OCI-LY7 (cell line): ENCODE measurements at regions not wholly inside any gene's neighbourhood (a gene's known extent, or its start where the extent isn't known, plus 50 kb on each side); places are given as distances from the start of the nearest gene placed in this dataset.

Source experiments
- BruUV-seq: library from RNA; stranded (reverse); fragments of 400-500 nt; replicated peaks from 2 replicates; lab custom pipeline; 2021; lab: Mats Ljungman, UMichigan
- CTCF ChIA-PET: fragments of 300-600 bp; sonication (Branson Sonifier 250); formaldehyde crosslinking; loops from one replicate; lab custom pipeline; 2022; ENCODE audit warnings: antibody characterized with exemption; ENCODE audit not compliant: unreplicated experiment; lab: Charles Lee
- POLR2A ChIA-PET: fragments of 300-600 bp; sonication (Branson Sonifier 250); formaldehyde crosslinking; loops from one replicate; lab custom pipeline; 2022; ENCODE audit warnings: antibody characterized with exemption; lab: Charles Lee
- DNase-seq: peaks from one replicate; pipeline ENCODE4 v3.0.0-alpha.2; 2015; ENCODE audit warnings: low spot score
- H2AFZ ChIP-seq: fragments of 200-600 bp; sonication (generic), shearing (Covaris generic); 2 replicates; pipeline ENCODE4 v1.6.1; 2014; ENCODE audit warnings: mild to moderate bottlenecking, antibody characterized with exemption, low read length, moderate library complexity
- H3K27ac ChIP-seq: fragments of 200-600 bp; sonication (generic); 2 replicates; pipeline ENCODE4 v1.5.1; 2014; ENCODE audit warnings: mixed run types, low read depth, mild to moderate bottlenecking, moderate library complexity, low read length, inconsistent platforms; ENCODE audit not compliant: poor library complexity, severe bottlenecking
- H3K36me3 ChIP-seq: fragments of 200-600 bp; sonication (generic); 2 replicates; pipeline ENCODE4 v1.6.1; 2014; ENCODE audit warnings: mild to moderate bottlenecking, antibody characterized with exemption, low read length, moderate library complexity, mixed read lengths; ENCODE audit not compliant: insufficient read depth
- H3K4me1 ChIP-seq: fragments of 200-600 bp; sonication (generic); 2 replicates; pipeline ENCODE4 v1.5.1; 2014; ENCODE audit warnings: mild to moderate bottlenecking, low read length; ENCODE audit not compliant: insufficient read depth, poor library complexity, severe bottlenecking
- H3K4me2 ChIP-seq: fragments of 200-600 bp; sonication (generic); 2 replicates; pipeline ENCODE4 v1.6.1; 2014; ENCODE audit warnings: mild to moderate bottlenecking, low read length
- H3K4me3 ChIP-seq: fragments of 200-600 bp; sonication (generic); 2 replicates; pipeline ENCODE4 v1.5.1; 2014; ENCODE audit warnings: mild to moderate bottlenecking, low read depth, low read length; ENCODE audit not compliant: poor library complexity, severe bottlenecking
- H3K79me2 ChIP-seq: fragments of 200-600 bp; sonication (generic); 2 replicates; pipeline ENCODE4 v1.6.1; 2016; ENCODE audit warnings: low read depth, mild to moderate bottlenecking, low read length, moderate library complexity, mixed read lengths; ENCODE audit not compliant: insufficient read depth
- H3K9me2 ChIP-seq: fragments of 200-600 bp; sonication (generic); 2 replicates; pipeline ENCODE4 v1.6.1; 2016; ENCODE audit warnings: mild to moderate bottlenecking, low read length, mixed read lengths; ENCODE audit not compliant: insufficient read depth
- H3K9me3 ChIP-seq: fragments of 200-600 bp; sonication (generic); 2 replicates; pipeline ENCODE4 v1.6.1; 2014; ENCODE audit warnings: mild to moderate bottlenecking, mixed run types, low read length, mixed read lengths
- H4K20me1 ChIP-seq: fragments of 200-600 bp; sonication (generic); 2 replicates; pipeline ENCODE4 v1.6.1; 2014; ENCODE audit warnings: mild to moderate bottlenecking, antibody characterized with exemption, low read length, moderate library complexity, mixed read lengths; ENCODE audit not compliant: insufficient read depth
- CTCF ChIP-seq: fragments of 200-600 bp; sonication (generic); conservative IDR thresholded peaks from 2 replicates; pipeline ENCODE4 v1.5.1; 2014; ENCODE audit warnings: mild to moderate bottlenecking, antibody characterized with exemption, low read length, moderate library complexity, mixed read lengths
- EZH2phosphoT487 ChIP-seq: fragments of 200-600 bp; sonication (generic); IDR thresholded peaks from 2 replicates; pipeline ENCODE4 v1.6.1; 2018; ENCODE audit warnings: low read depth, borderline replicate concordance, mild to moderate bottlenecking, mixed run types, antibody characterized with exemption, low read length, moderate library complexity, mixed read lengths
- intact Hi-C: fragments of 100-400 bp; cut with micrococcal nuclease; formaldehyde crosslinking; loops from one replicate; pipeline ENCODE4 v1.10.0; 2022; ENCODE audit not compliant: unreplicated experiment

- H4K20me1 ChIP-seq: no peaks in the 10 kb centered on the region
- H3K9me3 ChIP-seq: no peaks in the 10 kb centered on the region
- H3K27ac ChIP-seq: no peak overlapping the region
- H3K79me2 ChIP-seq: no peaks in the 10 kb centered on the region
- POLR2A ChIA-PET: no interaction called here
- no TSS peak for BruUV-seq
- intact Hi-C loops: no loop called here
- no peak for TF ChIP-seq CTCF
- H3K9me2 ChIP-seq: no peaks in the 10 kb centered on the region
- CTCF ChIA-PET: no interaction called here
- no peak overlapping the region for H3K4me3 ChIP-seq
- no peak overlapping the region for H2AFZ ChIP-seq
- no peaks in the 10 kb centered on the region for H3K4me1 ChIP-seq
- no peaks in the 10 kb centered on the region for H3K36me3 ChIP-seq
- H3K4me2 ChIP-seq: no peak overlapping the region
- DNase-seq: no peak
These were observed 301.1 kb downstream of the IRS2 start for GRCh38 chr13:109485136-109485794.

GRCh38 chr13:109483284-109483683 lies 303.1 kb downstream of the IRS2 start:
- H3K79me2 ChIP-seq: no peaks in the 10 kb centered on the region
- H3K27ac ChIP-seq: no peak overlapping the region
- H3K4me3 ChIP-seq: no peak overlapping the region
- no peaks in the 10 kb centered on the region for H3K9me2 ChIP-seq
- no peaks in the 10 kb centered on the region for H4K20me1 ChIP-seq
- no TSS peak for BruUV-seq
- no peaks in the 10 kb centered on the region for H3K36me3 ChIP-seq
- TF ChIP-seq EZH2phosphoT487 (no peak), CTCF (no peak)
- no peak overlapping the region for H2AFZ ChIP-seq
- POLR2A ChIA-PET: no interaction called here
- CTCF ChIA-PET: no interaction called here
- no peak overlapping the region for H3K4me2 ChIP-seq
- intact Hi-C loops: no loop called here
- no peaks in the 10 kb centered on the region for H3K4me1 ChIP-seq
- no peak for DNase-seq
- no peaks in the 10 kb centered on the region for H3K9me3 ChIP-seq

- no peaks in the 10 kb centered on the region for H4K20me1 ChIP-seq
- ChIA-PET CTCF (no interaction called here), POLR2A (no interaction called here)
- no peak overlapping the region for H3K4me2 ChIP-seq
- intact Hi-C loops: no loop called here
- no peak overlapping the region for H2AFZ ChIP-seq
- no peaks in the 10 kb centered on the region for H3K79me2 ChIP-seq
- DNase-seq: no peak
- no peaks in the 10 kb centered on the region for H3K9me3 ChIP-seq
- H3K9me2 ChIP-seq: no peaks in the 10 kb centered on the region
- H3K27ac ChIP-seq: no peak overlapping the region
- H3K4me1 ChIP-seq: no peaks in the 10 kb centered on the region
- no peaks in the 10 kb centered on the region for H3K36me3 ChIP-seq
- no peak overlapping the region for H3K4me3 ChIP-seq
- no TSS peak for BruUV-seq
- no peak for TF ChIP-seq CTCF
- TF ChIP-seq EZH2phosphoT487: no peak
These were observed 305.3 kb downstream of the IRS2 start for GRCh38 chr13:109481040-109481439.
